GM19438 (cell line): ENCODE measurements at regions not wholly inside any gene's neighbourhood (a gene's known extent, or its start where the extent isn't known, plus 50 kb on each side); places are given as distances from the start of the nearest gene placed in this dataset.
"Not testable (repeated sequence)": the region's sequence is repeated elsewhere in the genome, so short reads cannot be mapped to it uniquely, and the experiment has no call there.

ENCODE experiments used
- ATAC-seq: cut with Tn5 transposase; IDR thresholded peaks from one replicate; pipeline ENCODE4 v1.9.1; 2021; ENCODE audit warnings: low read depth; ENCODE audit not compliant: unreplicated experiment

DNA sequence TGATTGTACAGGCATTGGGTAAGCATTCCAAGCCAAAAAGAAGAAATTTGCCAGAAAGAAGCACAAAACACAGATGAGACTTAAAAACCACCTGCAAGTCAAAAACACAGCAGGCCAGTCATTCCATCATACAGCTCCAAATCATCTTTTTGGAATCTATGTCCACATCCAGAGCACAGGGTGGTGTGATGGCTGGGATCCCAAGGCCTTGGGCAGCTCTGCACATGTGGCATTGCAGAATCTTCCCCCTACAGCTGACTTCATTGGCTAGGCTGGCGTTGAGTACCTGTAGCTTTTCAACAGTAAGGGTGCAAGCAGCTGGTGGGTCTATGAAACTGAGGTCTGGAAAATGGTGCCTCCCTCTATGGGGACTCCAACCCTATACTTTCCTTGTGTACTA lies 236.7 kb downstream of the CWH43 start:
- ATAC-seq = not testable (repeated sequence)

DNA sequence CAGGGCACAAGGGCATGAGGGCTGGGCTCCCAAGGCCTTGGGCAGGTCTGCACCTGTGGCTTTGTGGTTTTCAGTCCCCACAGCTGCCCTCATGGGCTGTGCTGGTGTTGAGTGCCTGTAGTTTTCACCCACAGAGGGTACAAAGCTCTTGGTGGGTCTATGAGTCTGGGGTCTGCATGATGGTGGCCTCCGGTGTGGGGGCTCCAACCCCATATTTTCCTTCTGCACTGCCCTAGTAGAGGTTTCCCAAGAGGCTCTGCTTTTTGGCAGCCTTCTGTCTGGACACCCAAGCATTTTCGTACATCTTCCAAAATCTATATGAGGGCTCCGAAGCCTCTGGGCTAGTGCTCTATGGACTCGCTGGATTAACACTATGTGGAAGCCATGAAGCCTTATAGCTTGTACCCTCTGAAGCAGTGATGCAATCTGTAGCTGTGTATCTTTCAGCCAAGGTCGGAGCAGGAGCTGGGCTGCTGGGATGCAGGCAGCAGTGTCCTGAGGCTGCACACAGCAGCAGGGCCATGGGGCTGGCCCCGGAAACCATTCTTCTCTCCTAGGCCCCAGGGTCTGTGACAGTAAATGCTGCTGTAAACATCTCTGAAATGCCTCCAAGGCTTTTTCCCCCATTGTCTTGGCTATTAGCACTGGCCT lies 240.3 kb downstream of the CWH43 start:
- ATAC-seq = not testable (repeated sequence)

DNA sequence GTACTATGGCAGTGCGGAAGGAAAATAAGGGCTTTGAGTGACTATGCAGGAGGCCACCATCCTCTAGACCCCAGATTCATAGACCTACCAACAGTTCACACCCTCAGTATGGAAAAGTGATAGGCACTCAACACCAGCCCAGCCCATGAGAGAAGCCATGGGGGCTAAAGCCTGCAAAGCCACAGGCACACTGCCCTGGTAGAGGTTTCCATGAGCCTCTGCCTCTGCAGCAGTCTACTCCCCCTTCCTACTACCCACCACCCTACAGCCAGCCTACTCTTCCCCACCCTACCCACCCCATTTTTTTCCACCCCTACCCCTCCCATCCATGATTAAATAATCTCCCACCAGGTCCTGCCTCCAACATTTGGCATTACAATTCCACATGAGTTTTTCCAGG lies 241.9 kb downstream of the CWH43 start:
- not testable (repeated sequence) for ATAC-seq

DNA sequence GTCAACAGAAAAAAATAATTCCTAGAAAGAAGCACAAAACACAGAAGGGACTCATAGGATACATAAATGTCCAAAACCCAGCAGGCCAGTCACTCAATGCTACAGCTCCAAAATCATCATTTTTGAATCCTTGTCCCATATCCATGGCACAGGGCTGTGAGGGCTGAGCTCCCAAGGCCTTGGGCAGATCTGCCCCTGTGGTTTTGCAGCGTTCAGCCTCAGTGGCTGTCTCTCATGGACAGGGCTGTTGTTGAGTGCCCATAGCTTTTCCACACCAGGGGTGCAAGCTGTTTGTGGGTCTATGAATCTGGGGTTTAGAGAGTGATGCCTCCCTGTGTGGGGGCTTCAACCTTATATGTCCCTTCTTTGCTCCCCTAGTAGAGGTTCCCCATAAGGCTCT lies 243.2 kb downstream of the CWH43 start:
- not testable (repeated sequence) for ATAC-seq

DNA sequence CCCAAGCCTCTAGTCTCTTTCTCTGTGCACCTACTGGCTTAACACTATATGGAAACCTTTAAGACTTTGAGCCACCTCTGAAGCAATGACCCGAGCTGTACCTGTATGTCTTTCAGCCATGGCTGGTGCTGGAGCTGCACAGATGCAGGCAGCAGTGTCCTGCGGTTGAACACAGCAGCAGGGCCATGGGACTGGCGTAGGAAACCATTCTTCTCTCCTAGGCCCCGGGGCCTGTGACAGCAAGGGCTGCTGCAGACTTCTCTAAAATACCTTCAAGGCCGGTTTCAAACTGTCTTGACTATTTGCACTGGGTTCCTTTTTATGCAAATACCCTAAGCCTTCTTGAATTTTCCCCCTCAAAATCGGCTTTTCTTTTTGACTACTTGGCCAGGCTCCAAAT lies 243.6 kb downstream of the CWH43 start:
- ATAC-seq = not testable (repeated sequence)

DNA sequence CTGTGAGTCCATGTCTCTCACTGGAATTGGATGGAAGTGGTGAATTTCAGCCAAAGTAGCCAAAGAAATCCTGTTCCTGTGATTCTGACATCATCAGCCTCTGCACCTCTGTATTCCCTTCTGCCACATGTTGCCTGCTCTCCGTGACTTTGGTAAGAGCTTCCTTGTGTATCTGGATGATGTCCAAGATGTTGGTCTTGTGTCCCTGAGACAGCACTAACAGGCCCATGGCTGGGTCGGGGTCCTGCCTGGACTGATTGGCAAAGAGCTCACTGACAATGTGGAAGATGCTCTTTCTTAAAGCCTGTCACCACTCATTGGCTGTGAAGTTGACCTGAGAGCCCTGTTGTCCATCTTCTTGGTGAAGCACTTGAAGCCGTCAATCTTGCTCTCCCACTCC lies 247.3 kb downstream of the CWH43 start:
- ATAC-seq = not testable (repeated sequence)

DNA sequence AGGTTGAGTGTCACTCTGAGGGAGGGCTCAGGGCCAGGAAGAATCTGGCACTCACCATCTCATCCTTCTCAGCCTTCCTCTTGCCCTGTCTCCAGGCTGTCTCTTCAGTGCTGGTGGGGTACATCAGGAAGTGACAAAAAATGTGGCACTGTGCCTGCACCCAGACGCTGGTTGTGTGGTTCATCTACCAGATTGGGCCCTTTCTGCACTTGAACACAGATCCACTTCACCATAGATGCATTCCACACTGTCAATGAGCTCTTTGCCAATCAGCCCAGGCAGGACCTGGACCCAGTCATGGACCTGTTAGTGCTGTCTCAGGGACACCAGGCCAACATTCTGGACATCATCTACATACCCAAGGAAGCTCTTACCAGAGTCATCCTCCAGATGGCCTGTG lies 247.7 kb downstream of the CWH43 start:
- ATAC-seq = not testable (repeated sequence)

DNA sequence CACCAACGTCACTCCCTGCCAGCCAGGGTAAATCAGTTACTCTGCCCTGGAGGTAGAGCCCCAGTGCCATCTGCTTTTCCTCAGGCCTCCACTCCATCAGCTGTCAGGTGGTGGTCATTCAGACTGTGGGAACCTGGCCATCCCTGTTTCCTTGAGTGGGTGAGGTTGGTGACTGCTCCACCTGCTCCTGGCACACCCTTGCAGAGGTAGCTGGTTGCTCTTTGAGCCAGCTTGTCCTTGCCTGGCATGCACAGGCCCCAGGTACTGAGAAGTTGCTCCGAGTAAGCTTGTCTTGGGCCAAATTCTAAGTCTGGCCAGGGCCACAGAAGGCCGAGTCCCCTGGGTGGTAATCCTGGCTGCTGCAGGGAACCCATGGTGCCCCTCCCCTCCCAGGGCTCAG lies 248.3 kb downstream of the CWH43 start:
- ATAC-seq = not testable (repeated sequence)

DNA sequence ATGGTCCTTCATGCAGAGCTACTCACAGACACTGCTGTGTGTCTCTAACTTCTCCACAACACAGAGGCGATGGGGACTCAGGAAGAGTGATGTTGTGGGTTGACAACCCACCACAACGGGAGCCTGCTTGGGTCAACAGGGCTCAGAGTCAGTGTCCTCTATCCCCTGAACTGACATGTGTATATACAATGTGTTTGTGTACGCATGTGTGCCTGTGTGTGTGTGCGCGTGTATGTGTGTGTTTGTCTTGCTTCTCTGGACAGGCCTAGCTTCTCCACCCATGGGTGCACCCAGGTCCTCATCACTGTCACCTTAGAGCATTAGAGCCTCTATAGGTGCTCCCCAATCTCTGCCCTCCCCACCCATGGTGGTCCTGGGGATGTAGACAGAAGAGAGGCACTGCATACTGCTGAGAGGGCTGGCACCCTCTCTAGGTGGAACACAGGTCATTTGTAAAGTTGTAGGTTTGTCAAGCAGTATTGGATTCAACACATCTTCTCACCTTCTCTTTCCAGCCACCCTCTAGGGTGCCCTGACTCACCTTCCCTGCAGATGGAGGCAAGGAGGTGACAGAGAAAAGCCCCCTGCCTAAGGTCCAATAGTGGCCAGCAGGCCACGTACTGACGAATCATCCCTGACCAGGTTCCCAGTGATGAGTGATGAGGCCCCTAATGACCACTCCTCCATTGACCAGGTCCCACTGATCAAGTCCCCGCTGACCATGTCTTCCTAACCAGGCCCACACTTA lies 249.5 kb downstream of the CWH43 start:
- ATAC-seq = not testable (repeated sequence)

DNA sequence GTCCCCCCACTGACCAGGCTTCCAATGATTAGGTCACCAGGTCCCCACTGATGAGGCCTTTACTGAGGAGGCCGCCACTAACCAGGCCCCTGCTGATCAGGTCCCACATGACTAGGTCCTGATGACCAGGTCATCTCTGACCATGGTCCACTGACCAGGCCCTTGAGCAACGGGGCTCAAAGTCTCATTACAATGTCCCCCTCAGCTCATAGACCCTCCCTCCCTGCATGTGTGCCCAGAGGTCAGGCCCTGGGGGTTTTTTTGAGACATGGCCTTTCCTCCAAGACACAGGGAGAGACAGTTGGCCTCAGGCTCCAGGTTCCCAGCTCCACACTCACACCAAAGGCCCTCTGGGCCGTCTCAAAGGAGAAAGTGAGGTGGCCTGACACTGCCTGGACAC lies 250.4 kb downstream of the CWH43 start:
- not testable (repeated sequence) for ATAC-seq

DNA sequence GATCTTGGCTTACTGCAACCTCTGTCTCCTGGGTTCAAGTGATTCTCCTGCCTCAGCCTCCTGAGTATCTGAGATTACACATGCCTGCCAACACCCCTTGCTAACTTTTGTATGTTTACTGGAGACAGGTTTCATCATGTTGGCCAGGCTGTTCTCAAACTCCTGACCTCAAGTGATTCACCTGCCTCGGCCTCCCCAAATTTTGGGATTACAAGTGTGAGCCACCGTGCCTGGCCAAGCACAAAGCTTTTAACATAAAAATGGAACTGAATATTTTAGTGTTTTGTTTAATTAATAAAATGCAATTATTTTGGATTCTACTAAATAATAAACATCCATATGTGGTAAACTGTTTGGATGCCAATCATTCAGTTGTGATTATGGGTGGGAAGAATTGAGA lies 255.2 kb downstream of the CWH43 start:
- ATAC-seq = not testable (repeated sequence)

DNA sequence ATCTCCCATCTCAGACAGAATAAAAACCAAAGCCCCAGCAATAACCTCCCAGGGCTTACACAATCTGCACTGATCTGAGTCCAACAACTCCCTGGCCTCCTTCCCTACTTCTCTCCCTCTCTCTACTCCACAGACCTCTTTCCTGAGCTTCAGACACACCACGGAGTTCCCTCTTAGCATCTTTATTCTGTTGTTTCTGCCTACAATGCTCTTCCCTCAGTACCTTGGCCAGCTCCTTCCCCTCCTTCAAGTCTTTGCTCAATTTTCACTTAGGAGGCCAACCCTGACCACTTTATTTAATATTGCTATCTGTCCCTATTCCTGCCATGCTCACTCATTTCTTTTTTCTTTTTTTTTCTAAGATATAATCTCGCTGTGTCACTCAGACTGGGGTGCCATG lies 276.7 kb downstream of the CWH43 start:
- ATAC-seq = not testable (repeated sequence)

DNA sequence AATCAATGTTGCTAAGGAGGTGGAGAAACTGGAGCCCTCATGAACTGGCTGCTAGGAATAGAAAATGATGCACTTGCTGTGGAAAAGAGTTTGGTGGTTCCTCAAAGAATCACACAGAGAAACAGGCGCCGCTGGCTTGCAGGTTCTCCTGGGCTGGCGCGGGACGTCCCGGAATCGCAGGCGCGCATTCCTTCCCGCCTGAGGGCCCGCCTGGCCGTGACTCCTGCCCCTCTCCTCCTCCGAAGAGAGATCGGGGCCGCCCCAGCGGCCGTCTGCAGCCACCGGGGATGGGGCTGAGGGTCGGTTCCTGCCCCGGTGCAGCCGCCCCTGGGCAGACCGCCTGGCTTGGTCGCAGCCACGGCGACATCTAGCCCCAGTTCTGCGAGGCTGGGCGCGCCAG lies 284.4 kb downstream of the CWH43 start:
- ATAC-seq = not testable (repeated sequence)

DNA sequence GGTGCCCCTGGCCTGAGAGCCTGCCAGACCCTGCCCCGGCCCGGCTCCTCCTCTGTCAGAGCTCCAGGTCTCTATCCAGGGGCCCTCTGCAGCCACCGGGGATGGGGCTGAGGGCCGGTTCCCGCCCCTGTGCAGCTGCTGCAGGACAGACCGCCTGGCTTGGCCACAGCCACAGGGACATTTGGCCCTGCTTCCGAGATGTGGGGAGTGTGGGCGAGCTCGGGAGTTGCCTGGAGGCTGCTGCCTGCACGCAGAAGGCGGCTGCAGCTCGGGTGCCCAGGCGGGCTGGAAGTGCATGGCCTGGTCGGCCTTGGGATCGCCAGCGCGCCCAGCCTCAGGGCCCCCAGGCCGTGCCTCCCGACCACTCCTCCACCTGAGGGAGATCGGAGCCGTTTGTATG lies 284.8 kb downstream of the CWH43 start:
- ATAC-seq = not testable (repeated sequence)

DNA sequence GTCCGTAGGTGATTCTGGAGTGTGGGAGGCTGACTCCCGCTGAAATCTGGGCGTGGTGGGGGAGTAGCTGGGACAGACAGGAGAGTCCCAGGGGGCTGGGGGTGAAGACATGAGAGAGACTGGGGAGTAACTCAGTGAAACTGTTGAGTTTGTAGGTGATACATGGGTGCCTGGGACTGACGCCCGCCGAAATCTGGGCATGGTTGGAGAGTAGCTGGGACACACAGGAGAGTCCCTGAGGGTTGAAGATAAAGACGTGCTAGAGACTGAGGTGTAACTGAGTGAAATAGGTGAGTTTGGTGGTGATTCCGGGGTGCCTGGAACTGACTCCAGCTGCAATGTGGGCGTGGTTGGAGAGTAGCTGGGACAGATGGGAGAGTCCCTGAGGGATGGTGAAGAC lies 299.8 kb downstream of the CWH43 start:
- ATAC-seq = not testable (repeated sequence)

DNA sequence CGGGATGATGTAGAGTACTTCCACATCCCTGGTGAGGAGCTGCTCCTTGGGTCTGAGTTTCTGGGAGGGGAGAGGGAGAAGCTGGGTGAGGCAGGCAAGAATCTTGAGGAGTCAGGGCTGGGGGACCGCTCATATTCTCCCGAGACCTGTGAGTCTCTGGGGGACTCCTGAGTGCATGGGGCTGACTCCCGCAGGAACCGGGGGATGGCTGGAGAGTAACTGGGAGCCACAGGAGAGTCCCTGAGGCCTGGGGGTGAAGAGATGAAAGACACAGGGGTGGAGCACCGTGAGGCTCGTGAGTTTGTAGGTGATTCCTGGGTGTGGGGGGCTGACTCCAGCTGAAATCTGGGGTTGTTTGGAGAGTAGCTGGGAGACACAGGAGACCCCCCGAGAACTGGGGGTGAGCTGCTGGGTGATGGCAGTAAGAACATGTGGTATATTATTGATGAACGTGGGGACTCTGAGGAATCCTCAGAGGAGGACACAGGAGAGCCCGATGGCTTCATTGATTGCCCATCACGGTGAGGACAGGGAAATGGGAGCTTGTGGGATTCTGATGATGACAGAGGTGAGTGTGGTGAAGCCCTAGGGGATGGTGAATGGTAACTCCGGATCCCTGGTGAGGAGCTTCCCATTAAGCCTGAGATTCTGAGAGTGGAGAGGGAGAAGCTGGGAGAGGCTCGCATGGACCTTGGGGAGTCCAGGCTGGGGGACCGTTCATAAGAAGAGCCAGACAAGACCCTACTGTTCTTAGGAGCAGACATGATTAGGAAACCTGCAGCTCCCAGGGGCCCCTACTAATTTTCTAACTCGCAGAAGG lies 301.1 kb downstream of the CWH43 start:
- ATAC-seq = not testable (repeated sequence)

DNA sequence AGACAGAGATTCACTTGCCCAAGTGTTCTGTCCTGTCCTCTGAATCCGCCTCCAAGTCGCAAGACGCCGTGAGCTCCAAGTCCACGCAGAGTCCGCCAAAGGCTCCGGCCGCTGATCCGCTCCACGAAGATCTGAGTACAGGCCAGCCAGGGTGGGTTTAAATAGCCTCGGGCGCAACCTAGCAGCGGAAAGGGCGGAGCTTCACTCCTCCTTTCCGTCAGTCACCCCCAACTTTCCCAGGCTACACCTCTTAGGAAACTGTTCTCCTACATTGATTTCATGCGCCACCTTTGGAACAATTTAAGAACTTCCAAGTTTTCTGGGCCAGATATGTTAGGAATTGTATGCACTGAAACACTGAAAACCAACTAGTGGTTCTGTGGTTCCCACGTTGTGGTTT lies 301.8 kb downstream of the CWH43 start:
- ATAC-seq = not testable (repeated sequence)

DNA sequence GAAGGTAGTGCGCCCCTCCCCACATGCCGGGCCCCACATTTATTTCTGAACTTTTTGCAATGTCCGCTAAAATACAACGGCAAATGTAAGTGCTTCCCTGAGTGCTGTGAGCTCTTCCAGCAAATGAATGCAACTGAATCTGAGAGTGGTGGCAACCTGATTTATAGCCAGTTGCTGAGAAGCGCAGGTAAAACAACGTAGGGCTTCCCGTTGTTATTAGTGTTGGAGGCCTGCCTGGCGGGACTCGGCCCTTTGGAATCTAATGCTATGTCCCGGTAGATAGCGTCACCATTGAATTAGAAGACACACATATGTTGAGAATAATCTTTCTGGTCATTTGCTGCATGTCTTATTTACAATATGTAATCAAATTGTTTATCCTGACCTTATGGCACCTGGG lies 302.7 kb downstream of the CWH43 start:
- ATAC-seq = not testable (repeated sequence)

DNA sequence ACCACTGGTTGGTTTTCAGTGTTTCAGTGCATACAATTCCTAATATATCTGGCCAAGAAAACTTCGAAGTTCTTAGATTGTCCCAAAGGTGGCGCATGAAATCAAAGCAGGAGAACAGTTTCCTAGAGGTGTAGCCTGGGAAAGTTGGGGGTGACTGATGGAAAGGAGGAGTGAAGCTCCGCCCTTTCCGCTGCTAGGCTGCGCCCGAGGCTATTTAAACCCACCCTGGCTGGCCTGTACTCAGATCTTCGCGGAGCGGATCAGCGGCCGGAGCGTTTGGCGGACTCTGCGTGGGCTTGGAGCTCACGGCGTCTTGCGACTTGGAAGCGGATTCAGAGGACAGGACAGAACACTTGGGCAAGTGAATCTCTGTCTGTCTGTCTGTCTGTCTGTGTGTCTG lies 328.7 kb downstream of the CWH43 start:
- ATAC-seq = not testable (repeated sequence)

DNA sequence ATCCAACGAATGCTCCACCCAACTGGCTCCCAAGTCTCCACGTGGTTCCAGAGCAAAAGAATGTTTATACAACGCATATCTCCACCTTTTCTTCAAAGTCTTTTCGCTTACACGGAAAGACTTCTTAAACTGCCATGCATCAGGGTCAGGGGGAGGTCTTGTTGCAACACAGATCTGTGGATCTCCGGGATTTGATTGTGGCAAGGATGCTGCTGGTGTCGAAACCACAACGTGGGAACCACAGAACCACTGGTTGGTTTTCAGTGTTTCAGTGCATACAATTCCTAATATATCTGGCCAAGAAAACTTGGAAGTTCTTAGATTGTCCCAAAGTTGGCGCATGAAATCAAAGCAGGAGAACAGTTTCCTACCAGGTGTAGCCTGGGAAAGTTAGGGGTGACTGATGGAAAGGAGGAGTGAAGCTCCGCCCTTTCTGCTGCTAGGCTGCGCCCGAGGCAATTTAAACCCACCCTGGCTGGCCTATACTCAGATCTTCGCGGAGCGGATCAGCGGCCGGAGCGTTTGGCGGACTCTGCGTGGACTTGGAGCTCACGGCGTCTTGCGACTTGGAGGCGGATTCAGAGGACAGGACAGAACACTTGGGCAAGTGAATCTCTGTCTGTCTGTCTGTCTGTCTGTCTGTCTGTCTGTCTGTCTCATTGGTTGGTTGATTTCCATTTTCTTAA lies 334.8 kb downstream of the CWH43 start:
- ATAC-seq = not testable (repeated sequence)
